ENCODE measurements at regions not wholly inside any gene's neighbourhood (a gene's known extent, or its start where the extent isn't known, plus 50 kb on each side); places are given as distances from the start of the nearest gene placed in this dataset.
"Not testable (repeated sequence)": the region's sequence is repeated elsewhere in the genome, so short reads cannot be mapped to it uniquely, and the experiment has no call there.

DNA sequence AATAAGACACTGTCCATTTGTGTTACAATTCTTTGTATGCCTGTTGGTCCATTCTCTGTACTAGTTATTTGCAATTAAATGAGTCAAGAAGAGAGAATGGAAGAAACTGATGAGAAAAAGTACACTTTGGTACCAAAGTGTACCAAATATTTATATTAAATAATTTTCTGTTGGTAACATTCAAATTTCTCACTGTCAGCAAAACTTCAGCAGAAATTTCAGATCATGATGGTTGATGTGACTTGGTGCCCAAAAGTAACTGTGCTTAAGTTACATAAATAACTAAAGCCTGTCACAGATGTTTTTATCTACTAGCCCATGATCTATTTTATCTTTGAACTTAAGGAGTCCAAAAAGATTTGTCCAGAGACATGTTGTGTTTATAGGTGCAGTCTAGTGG lies 274.4 kb upstream of the CXADR start:
- no peak for DNase-seq

DNA sequence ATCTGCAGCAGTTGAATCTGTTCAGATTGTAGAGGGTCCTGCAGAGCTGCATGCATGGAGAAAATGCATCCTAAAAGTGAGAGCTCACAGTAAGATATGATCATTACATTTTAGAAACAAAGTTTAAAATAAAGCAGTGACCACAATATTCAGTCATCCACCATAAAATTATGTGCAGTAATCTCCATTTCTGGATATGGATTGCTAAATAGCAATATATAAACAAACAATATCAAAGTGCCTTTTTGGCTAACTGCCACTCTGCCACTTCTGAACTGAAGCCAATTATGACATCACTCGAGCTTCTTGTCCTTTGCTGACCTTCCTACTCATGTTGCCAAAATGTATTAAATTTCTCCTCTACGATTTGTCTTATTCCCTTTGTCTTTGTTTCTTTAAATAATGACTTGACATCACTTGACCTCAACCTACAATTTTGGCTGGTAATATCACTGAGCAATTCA lies 262.0 kb upstream of the CXADR start:
- DNase-seq = peak; percentile 79

DNA sequence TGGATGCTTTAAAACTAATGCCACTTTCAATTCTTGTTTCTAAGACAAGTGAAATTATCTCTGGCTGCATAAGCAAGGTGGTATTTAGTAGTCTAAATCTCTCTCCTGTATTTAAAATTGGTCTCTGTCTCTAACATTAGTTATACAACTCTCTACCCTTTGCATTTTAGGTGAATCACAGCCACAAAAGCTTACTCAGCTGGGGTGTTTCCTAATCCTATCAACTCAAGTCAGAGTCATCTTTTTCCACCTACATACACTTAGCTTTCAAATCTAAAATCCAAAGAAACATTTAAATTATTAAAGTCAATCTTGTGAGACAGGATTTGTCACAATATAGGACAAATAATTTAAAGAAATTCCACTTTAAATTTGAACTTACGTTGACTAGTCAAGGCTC lies 255.1 kb upstream of the CXADR start:
- no peak for DNase-seq

DNA sequence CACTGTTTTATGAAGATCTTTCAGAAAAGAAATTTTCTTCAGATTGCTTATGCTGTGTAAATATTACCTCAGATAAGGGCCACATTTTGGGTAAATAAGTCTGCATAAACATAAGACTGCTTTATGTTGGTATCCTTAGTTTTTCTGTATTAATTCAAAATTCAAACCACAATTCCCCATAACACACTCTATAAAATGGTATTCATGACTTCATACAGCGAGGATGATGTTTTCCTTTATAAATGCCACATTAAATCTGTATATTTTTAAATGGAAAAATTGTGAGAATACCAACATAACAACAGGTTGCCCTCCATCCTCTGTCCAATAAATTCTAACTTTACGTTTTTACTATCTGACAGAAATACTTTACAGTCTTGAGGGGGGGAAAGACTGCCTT lies 248.7 kb upstream of the CXADR start:
- no peak for DNase-seq

DNA sequence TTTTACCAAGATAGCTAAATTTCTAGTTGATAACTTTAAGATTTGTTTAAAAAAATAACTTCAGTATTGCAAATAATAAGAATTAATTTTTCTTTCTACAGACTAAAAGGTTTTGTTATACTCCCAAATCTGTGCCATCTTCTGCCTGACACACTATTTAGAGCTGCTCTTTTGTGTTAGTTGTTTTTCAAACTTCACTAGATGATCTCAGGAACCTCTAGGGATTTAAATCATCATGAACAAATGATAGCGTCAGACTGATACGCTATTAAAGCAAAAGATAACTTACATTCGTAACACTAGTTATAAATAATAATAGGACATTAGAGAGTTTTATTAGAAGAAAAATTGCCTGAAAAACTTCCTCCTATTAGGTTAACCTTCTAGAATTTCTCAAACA lies 243.1 kb upstream of the CXADR start:
- DNase-seq = no peak

DNA sequence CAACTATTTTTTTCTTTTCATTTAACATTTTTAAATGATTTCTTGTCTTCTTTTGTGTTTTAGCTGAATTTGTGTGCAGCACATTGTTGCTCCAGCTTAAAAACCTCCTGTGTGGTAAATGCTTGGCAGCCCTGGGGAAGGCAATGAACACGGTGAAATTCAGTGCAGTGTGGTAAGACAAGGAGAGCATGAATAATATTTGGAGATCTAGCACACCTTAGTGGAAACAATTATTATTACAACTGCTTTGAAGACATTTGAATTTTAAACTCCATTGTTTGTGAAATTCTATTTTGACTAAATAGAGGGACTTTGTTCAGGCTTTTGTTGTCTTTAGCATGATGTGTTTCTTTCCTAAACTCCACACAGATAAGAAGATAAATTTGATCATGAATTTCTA lies 242.6 kb upstream of the CXADR start:
- peak; percentile 36 for DNase-seq

DNA sequence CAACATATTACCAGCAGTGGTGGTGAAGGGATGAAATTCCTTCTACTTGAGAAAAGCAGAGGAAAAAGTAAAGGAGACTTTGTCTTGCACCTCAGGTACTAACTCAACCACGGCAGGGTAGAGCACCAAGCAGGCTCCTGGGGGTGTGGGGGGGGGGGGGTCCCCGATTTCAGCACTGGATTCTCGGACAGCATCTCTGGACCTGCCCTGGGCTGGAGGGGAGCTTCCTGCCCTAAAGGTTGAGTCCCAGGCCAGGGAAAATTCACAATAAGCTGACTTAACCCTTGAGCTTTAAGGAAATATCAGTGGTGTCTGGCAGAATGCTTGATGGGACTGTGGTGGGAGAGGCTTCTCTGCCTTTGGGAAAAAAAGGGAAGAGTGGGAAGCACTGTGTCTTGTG lies 233.2 kb upstream of the CXADR start:
- no peak for DNase-seq

DNA sequence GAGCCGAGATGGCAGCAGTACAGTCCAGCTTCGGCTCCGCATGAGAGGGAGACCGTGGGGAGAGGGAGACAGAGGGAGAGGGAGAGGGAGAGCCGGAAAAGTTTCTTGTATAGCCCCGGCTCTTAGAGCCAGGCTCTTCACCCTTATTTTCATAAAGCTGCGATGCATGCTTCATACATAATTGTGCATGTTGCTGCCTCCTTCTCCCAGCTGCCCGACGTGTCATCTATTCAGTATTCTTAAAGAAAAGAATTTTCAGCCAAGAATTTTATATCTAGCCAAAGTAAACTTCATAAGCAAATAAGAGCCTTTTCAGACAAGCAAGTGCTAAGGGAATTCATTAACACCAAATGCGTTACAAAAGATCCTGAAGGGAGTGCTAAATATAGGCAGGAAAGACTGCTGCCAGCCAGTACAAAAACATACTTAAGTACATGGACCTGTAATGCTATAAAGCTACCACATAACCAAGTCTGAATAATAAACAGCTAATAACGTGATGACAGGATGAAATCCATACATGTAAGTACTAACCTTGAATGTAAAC lies 219.8 kb upstream of the CXADR start:
- not testable (repeated sequence) for DNase-seq

DNA sequence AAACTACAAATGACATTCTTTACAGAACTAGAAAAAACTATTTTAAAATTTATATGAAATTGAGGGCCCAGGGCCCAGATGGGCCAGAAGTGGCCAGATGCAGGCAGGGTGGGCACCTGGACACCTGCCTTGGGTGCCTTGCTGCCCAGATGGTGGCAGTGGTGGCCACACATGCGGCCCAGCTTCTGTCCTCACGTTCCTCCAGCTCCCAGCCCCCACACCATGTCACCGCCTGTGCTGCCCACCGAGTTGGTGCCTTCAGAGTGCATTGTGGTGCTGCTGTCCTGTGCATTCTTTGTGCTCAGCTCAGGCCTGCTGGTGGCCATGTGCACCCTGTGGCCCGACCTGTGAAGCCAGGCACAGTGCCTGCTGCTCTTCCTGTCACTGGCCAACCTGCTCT lies 216.8 kb upstream of the CXADR start:
- DNase-seq = no peak

DNA sequence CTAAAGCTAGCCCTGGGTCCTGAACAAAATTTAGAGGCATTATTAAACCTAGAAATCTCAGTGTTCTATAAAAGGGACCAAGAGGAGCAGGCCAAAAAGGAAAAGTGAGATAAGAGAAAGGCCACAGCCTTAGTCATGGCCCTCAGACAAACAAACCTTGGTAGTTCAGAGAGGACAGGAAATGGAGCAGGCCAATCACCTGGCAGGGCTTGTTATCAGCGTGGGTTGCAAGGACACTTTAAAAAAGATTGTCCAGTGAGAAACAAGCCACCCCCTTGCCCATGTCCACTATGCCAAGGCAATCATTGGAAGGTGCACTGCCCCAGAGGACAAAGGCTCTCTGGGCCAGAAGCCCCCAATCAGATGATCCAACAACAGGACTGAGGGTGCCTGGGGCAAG lies 213.3 kb upstream of the CXADR start:
- not testable (repeated sequence) for DNase-seq

DNA sequence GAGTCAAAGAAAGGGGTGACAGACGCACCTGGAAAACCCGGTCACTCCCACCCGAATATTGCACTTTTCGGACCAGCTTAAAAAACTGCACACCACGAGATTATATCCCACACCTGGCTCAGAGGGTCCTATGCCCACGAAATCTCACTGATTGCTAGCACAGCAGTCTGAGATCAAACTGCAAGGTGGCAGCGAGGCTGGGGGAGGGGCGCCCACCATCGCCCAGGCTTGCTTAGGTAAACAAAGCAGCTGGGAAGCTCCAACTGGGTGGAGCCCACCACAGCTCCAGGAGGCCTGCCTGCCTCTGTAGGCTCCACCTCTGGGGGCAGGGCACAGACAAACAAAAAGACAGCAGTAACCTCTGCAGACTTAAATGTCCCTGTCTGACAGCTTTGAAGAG lies 185.1 kb upstream of the CXADR start:
- DNase-seq = not testable (repeated sequence)

DNA sequence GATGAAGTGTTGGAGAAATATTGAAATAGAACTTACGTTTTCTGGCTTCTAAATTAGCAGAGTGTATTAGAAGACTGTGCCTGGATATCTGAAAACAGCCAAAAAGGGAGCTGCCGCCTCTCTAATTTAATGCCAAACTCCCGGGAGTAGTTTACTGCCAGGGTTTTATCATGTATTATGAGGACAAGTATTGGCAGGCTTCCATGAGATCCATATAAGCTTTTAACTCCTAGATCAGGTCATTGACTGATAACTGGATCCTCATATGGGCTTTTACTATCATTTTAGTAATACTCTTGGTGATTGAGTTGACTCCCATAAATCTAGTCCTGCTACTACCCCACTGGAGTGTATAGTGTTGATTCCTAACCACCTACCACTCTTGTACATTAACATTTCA lies 178.4 kb upstream of the CXADR start:
- DNase-seq = no peak

DNA sequence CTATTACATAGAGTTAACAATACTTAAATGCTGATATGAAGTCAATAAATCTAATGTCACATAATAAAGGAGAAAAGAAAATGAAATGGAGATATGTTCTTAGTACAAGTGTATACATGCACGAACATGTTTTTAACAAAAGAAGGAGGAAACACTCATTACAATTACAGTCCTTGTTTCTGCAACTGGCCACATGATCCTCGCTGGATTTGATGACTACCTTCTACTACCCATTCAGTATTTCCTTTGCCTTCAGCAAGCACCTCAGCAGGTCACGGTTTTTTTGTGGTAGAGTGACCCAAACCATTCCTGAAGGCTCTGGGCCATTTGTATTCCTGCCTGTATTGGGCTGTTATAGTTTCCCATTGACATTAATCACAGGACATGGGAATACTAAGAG lies 172.8 kb upstream of the CXADR start:
- DNase-seq = no peak

DNA sequence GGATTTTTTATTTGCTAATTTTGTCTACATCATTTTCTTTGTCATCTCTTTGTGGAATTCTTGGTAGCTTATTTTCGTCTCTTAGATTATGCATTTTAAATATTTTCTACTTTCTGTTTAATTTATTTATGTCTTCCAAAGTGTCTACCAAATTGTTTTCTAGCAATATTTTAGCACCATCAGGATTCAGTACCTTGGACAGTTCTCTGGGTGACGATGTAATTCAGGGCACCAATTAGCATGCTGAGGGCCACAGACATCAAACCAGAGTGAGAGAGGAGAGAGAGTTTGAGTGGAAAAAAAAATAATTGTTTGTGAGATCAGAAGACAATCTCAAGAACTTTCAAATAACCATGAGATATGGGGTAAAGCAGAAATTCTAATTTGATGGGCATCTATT lies 169.8 kb upstream of the CXADR start:
- no peak for DNase-seq

DNA sequence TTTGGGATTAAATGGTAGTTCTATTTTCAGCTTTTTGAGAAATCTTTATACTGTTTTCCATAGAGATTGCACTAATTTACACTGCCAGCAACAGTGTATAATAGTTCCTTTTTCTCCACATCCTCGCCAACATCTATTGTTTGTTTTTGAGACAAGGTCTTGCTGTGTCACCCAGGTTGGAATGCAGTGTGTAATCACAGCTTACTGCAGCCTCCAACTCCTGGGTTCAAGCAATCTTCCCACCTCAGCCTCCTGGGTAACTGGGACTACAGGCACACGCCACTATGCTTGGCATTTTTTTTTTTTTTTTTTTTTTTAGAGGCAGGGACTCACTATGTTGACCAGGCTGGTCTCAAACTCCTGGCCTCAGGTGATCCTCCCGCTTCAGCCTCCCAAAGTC lies 164.5 kb upstream of the CXADR start:
- DNase-seq = no peak

DNA sequence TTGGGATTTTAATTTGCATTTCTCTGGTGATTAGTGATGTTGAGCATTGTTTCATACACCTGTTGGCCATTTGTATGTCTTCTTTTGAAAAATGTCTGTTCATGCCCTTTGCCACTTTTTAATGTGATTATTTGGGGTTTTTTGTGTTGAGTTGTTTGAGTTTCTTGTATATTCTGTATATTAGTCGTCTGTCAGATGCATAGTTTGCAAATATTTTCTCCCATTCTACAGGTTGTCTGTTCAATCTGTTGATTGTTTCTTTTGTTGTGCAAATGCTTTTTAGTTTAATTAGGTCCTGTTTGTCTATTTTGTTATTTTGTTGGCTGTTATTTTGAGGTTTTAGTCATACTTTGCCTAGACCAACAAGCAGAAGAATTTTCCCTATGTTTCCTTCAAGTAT lies 164.0 kb upstream of the CXADR start:
- no peak for DNase-seq

DNA sequence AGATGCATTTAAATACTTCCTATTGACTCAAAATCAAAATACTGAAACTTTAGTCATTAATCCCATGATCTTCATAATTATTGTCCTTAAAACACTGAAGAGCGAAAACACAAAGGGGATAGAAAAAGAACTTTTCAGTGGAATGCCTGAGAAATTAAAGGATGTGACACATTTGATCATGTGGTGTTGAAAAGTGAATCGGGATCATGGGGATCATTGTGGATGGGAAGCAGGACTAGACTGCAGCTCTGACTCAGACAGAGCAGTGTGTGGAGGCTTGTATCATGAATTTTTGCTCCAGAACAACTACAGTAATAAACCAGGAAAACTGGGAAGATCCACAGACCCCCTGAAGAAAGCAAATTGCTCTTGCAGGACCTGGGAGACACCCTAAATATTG lies 161.1 kb upstream of the CXADR start:
- DNase-seq = no peak

DNA sequence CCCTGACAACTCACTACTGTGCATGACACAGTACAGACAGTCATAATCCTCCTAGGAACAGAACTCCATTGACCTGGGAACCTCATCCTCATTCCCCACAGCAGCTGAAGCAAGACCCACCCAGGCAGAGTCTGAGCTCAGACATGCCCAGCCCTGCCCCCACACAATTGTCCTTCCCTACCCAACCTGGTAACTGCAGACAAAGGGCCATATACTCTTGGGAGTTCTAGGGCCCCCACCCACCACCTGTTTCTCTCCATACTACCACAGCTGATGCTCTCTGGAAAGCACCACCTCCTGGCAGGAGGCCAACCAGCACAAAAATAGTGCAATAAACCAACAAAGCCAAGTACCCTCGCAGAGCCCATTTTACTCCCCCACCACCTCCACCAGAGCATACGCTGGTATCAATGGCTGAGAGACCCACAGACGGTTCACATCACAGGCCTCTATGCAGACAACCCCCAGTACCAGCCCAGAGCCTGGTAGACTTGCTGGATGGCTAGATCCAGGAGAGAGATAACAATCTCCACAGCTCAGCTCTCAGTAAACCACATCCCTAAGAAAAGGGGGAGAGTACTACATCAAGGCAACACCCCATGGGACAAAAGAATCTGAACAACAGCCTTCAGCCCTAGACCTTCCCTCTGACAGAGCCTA lies 159.7 kb upstream of the CXADR start:
- no peak for DNase-seq

DNA sequence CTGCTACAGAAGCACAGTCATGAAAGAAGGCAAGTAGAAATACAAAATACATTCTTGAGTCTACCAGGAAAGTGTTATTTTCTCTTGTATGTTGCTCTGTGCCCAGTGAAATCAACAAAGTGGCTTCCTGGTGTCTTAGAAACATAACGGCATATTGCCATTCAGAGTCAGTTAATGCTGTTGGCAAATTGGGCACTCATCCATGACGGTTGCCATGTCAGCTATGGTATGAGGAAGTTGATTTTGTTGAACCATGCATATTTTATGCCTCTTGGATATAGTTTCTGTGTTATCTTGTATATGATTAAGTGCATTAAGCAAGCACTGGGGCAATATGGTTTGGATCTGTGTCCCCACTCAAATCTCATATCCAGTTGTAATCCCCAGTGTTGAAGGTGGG lies 153.1 kb upstream of the CXADR start:
- no peak for DNase-seq

DNA sequence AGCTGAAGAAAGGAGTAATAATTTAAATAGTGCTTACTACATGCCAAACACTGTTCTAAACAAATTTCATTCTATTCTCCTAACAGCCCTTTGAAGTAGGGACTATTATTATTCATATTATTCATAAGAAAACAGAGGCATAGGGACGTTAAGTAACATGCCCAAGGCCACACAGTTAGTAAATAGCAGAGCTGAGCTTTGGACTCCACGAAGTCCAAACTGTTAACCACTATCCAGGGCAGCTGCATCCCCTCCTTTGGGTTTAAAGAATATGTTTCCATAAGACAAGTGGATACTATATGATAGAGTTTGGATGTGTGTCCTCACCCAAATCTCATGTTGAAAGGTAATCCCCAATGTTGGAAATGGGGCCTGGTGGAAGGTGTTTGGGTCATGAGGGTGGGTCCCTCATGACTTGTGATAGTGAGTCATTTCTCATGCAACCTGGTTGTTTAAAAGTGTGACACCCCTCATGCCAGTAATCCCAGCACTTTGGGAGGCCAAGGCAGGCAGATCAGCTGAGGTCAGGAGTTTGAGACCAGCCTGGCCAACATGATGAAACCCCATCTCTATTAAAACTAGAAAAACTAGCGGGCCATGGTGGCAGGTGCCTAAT lies 144.0 kb upstream of the CXADR start:
- DNase-seq = no peak

DNA sequence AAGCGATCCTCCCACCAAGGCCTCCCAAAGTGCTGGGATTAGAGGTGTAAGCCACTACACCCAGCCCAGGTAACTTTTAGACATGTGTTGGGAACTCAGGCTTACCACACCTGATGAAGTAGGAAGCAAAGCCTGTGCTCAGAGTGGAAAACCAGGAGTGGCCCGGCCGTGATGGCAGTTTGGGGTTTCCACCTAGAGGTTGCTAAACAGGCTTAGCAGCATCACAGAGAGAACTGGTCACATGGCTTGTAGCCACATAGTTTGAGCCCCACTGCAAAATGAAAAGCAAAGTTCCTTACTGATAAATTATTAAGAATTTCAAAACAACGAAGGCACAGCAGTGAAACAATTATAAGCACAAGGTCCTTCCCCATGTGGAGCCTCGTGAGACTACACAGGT lies 142.6 kb upstream of the CXADR start:
- no peak for DNase-seq

DNA sequence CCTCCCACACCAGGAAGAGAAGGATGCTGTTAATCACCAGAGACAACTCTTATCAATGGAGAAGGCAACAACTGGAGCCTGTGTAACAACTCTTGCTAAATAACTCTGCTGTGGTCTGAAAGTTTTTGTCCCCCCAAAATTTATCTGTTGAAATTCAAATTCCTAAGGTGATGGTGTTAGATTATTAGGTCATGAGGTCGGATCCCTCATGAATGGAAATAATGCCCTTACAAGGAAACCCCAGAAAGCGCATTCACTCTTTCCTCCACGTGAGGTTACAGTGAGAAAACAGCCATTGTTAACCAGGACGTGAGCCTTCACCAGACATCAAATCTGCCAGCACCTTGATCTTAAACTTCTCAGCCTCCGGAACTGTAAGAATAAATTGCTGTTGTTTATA lies 141.9 kb upstream of the CXADR start:
- no peak for DNase-seq

DNA sequence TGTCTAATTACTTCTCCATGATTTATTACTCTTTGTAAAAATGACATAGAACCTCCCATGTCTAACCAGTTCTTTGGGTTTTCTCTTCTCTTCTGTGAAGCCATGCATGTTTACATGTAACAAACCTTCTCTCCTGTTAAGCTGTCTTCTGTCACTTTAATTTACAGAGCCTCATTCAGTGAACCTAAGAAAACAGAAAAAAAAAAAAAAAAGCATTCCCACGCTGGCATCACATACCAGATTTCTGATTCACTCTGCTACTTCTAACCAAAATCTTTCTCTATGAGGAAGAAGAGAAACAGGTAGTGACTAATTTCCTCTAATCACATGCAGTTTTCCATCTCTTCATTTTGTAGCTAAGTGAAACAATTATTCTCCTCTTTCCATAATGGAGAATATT lies 141.4 kb upstream of the CXADR start:
- no peak for DNase-seq

DNA sequence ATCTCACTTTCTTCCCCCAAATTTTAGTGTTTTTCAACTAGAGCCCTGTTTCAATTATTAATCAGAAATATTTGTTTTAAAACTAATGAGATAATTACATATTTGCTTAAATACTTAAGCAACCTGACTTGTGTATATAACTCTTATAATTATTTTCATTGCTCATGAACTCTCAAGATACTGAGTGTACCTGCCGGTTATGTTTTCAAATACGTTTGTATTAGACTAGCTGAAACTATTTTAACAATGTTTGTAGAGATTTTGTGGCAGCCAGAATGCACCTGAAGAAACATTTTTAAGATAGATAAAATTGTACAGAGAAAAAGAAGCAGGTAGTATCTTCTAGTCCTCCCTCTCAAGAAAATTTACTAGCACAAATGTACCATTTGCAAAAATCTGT lies 140.6 kb upstream of the CXADR start:
- DNase-seq = no peak

DNA sequence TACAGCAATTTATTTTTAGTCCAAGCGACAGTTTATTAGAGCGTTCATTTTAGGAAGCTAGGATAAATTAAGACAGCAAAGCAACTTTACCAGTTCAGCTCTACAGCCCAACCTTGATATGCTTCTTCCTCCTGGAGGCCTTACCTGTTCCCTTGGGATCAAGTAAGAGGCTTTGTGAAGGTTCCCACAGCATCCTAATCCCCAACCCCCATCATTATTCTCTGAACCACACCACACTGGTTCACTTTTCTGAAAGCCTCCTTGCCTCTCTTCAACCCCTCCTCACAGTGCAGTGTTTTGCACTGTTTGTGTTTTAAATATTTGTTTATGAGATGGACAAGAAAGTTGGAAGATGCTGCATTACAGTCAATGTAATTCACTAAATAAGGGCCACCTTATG lies 126.3 kb upstream of the CXADR start:
- DNase-seq = peak; percentile 39
